Natural killer cell (primary cell): ENCODE measurements at regions not wholly inside any gene's neighbourhood (a gene's known extent, or its start where the extent isn't known, plus 50 kb on each side); places are given as distances from the start of the nearest gene placed in this dataset.

Experiments used
- ATAC-seq, 3 donors: fragments of 150-1000 bp in 2 of 3; fragments of 200-7000 bp in 1 of 3; cut with Tn5 transposase; 1 replicate in 1 of 3; 2 replicates in 2 of 3; pipeline ENCODE4 v1.10.0; 2021; ENCODE audit warnings: mild to moderate bottlenecking in 2 of 3, moderate library complexity in 2 of 3
- DNase-seq, 2 donors: peaks; one replicate each; pipeline versions ENCODE4 v3.0.0 to v3.0.0-alpha.2; 2013 to 2021; ENCODE audit warnings: mixed read lengths in 1 of 2
- H3K27ac ChIP-seq: one replicate; pipeline ENCODE4 v1.5.1; 2013; ENCODE audit warnings: mild to moderate bottlenecking, low read length
- H3K27me3 ChIP-seq: one replicate; pipeline ENCODE4 v1.6.1; 2013; ENCODE audit warnings: low read length; ENCODE audit not compliant: control insufficient read depth, insufficient read depth
- H3K36me3 ChIP-seq: one replicate; pipeline ENCODE4 v1.6.1; 2013; ENCODE audit warnings: low read length; ENCODE audit not compliant: control insufficient read depth, insufficient read depth
- H3K4me1 ChIP-seq: one replicate; pipeline ENCODE4 v1.6.1; 2013; ENCODE audit warnings: low read length; ENCODE audit not compliant: control insufficient read depth, insufficient read depth
- H3K4me3 ChIP-seq: one replicate; pipeline ENCODE4 v1.5.1; 2013; ENCODE audit warnings: low read length
- H3K9me3 ChIP-seq: one replicate; pipeline ENCODE4 v1.6.1; 2013; ENCODE audit warnings: low read length; ENCODE audit not compliant: control insufficient read depth, insufficient read depth
- H3K27ac Mint-ChIP-seq, 2 donors: one replicate each; pipeline ENCODE4 v1.8.0; 2022; ENCODE audit warnings: mild to moderate bottlenecking in 2 of 2, mixed read lengths in 2 of 2, moderate library complexity in 1 of 2
- H3K27me3 Mint-ChIP-seq, 2 donors: one replicate each; pipeline ENCODE4 v1.8.0; 2022; ENCODE audit warnings: low read depth in 2 of 2, mixed read lengths in 2 of 2
- H3K36me3 Mint-ChIP-seq: one replicate; pipeline ENCODE4 v1.8.0; 2022; ENCODE audit warnings: mixed read lengths
- H3K4me1 Mint-ChIP-seq, 2 donors: one replicate each; pipeline ENCODE4 v1.8.0; 2022; ENCODE audit warnings: mixed read lengths in 2 of 2
- H3K4me3 Mint-ChIP-seq: one replicate; pipeline ENCODE4 v1.8.0; 2022; ENCODE audit warnings: mild to moderate bottlenecking, moderate library complexity, mixed read lengths
- H3K9me3 Mint-ChIP-seq, 2 donors: one replicate each; pipeline ENCODE4 v1.8.0; 2022; ENCODE audit warnings: mixed read lengths in 2 of 2
- WGBS: methylation state at CpG from one replicate; pipeline ENCODE4 v1.1.7; 2013; ENCODE audit warnings: missing lambda C conversion rate; ENCODE audit not compliant: insufficient coverage; 5-methylcytosine and 5-hydroxymethylcytosine counted together
- intact Hi-C: fragments of 100-400 bp; cut with micrococcal nuclease; formaldehyde crosslinking; loops from one replicate; pipeline ENCODE4 v1.14.2; 2022
- TF ChIP-seq, protein P1 (sequence below): fragments of 200-600 bp; IDR thresholded peaks from one replicate; pipeline ENCODE4 v1.8.0; 2022; ENCODE audit warnings: antibody characterized with exemption

DNA sequence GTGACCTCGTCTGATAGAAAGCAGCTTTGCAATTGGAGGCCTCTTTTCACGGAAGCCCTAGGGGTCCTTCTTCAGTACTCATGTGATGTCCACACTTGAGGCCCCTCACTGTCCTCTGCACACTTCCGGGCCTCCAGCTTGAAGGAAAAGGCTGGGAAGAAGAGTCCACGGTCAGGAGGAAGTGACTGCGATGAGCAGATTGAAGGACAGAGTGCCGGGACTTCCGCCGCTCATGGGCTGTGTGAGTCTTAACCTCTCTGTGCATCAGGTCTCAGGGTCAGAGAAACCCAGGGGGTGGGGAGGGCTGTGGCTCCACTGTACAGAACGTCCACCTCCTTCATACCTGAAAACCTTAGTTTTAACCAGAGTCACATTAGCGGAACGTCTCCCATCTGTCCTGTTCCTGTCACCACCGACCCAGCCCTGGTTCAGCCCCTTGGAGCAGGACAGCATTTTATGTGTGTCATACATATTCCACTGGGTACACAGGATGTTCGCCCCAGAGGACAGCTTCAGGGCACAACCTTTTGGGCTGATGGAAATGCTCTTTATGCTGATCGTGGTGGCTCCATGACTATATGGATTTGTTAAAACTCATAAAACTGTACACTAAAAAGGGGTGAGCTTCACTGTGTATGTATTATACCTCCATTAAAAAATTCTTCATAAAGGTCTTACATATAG is 51.0 kb upstream of the SORCS2 start:
- no peak overlapping the region for H3K4me3 ChIP-seq
- TF ChIP-seq, protein P1, sequence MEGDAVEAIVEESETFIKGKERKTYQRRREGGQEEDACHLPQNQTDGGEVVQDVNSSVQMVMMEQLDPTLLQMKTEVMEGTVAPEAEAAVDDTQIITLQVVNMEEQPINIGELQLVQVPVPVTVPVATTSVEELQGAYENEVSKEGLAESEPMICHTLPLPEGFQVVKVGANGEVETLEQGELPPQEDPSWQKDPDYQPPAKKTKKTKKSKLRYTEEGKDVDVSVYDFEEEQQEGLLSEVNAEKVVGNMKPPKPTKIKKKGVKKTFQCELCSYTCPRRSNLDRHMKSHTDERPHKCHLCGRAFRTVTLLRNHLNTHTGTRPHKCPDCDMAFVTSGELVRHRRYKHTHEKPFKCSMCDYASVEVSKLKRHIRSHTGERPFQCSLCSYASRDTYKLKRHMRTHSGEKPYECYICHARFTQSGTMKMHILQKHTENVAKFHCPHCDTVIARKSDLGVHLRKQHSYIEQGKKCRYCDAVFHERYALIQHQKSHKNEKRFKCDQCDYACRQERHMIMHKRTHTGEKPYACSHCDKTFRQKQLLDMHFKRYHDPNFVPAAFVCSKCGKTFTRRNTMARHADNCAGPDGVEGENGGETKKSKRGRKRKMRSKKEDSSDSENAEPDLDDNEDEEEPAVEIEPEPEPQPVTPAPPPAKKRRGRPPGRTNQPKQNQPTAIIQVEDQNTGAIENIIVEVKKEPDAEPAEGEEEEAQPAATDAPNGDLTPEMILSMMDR: no peak
- WGBS: 75% methylated on average over 13 of the region's 14 CpGs
- H3K27me3 Mint-ChIP-seq: peaks cover 4 to 10% of the 10 kb centered on the region in 2 donors
- no peak overlapping the region for H3K4me3 Mint-ChIP-seq
- H3K9me3 Mint-ChIP-seq: no peaks in the 10 kb centered on the region
- no peaks in the 10 kb centered on the region for H3K36me3 ChIP-seq
- no peaks in the 10 kb centered on the region for H3K27me3 ChIP-seq
- H3K27ac ChIP-seq: no peak overlapping the region
- DNase-seq: no peak
- no peaks in the 10 kb centered on the region for H3K4me1 Mint-ChIP-seq
- H3K4me1 ChIP-seq: no peaks in the 10 kb centered on the region
- intact Hi-C loops: no loop called here
- no peak overlapping the region for H3K27ac Mint-ChIP-seq
- no peaks in the 10 kb centered on the region for H3K9me3 ChIP-seq
- no peaks in the 10 kb centered on the region for H3K36me3 Mint-ChIP-seq
- no peak for ATAC-seq

DNA sequence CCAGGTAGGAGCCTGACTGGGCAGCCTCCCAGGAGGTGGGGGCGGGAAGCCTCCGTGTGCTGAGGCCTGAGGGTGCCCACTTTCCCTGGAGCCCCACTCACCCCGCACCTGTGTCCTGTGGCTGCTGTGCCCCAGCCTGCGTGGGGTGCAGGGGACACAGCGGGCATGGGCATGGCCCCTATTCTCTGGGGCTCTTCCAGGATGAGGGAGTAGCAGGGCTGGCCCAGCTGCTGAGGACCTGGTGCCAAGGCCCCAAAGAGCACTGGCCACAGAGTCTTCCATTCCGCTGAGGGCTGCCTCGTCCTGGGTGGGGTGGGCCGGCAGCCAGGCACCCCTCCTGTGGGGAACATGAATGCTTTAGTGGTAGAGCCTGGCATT is 51.7 kb upstream of the SORCS2 start:
- Mint-ChIP-seq H3K4me1 (no peaks in the 10 kb centered on the region), H3K36me3 (no peaks in the 10 kb centered on the region), H3K27me3 (peaks cover 4 to 10% of the 10 kb centered on the region in 2 donors), H3K9me3 (no peaks in the 10 kb centered on the region), H3K27ac (no peak overlapping the region), H3K4me3 (no peak overlapping the region)
- Histone ChIP-seq H3K4me1 (no peaks in the 10 kb centered on the region), H3K27me3 (no peaks in the 10 kb centered on the region), H3K4me3 (no peak overlapping the region), H3K36me3 (no peaks in the 10 kb centered on the region), H3K9me3 (no peaks in the 10 kb centered on the region), H3K27ac (no peak overlapping the region)
- DNase-seq: no peak
- no peak for ATAC-seq
- TF ChIP-seq, protein P1: no peak
- intact Hi-C loops: no loop called here
- WGBS: 81% methylated on average over 8 of the region's 8 CpGs

DNA sequence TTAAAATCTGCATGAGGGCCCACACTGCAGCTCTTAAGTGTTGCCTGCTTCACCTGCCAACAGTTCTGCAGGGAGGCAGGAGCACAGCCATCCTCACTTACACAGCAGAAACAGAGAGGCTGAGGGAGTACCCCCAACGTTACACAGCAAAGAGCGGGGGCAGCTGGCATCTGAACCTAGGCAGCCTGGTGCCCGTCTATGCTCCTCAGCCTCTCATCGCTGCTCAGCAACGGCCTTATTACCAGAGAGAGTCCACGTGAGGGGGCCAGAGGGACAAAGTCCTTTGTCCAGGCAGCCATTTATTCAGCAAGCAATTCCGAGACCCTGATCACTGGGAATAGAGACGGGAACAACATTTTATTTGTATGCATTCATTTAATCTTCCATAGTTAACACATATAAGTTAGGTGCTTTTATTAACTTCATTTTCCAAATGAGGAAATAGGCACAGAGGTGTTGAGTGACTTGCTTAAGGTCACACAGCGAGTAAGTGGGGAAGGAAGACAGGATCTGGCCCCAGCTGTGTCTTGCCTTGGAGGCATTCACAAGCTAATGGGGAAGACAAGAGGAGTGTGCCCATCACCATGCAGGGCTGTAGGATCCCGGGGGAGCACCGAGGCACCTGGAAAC is 52.2 kb upstream of the SORCS2 start:
- WGBS: 77% methylated on average over 10 of the region's 11 CpGs
- no peak overlapping the region for H3K27ac ChIP-seq
- H3K36me3 Mint-ChIP-seq: no peaks in the 10 kb centered on the region
- H3K27me3 ChIP-seq: no peaks in the 10 kb centered on the region
- no peaks in the 10 kb centered on the region for H3K4me1 ChIP-seq
- H3K9me3 ChIP-seq: no peaks in the 10 kb centered on the region
- H3K9me3 Mint-ChIP-seq: no peaks in the 10 kb centered on the region
- no peaks in the 10 kb centered on the region for H3K4me1 Mint-ChIP-seq
- H3K27me3 Mint-ChIP-seq: peaks cover 4 to 10% of the 10 kb centered on the region in 2 donors
- intact Hi-C loops: no loop called here
- no peak overlapping the region for H3K27ac Mint-ChIP-seq
- H3K36me3 ChIP-seq: no peaks in the 10 kb centered on the region
- H3K4me3 ChIP-seq: no peak overlapping the region
- ATAC-seq (no peak), DNase-seq (no peak)
- TF ChIP-seq, protein P1: no peak
- H3K4me3 Mint-ChIP-seq: no peak overlapping the region
